H9 (cell line): ENCODE measurements at regions not wholly inside any gene's neighbourhood (a gene's known extent, or its start where the extent isn't known, plus 50 kb on each side); places are given as distances from the start of the nearest gene placed in this dataset.

Experiments
- DNase-seq: peaks from one replicate; pipeline ENCODE4 v3.0.0-alpha.2; 2017
- H2AFZ ChIP-seq: one replicate; pipeline ENCODE4 v1.6.1; 2013; ENCODE audit warnings: mild to moderate bottlenecking, low read length, control low read depth, moderate library complexity
- H2AK5ac ChIP-seq: 2 replicates; pipeline ENCODE4 v1.6.1; 2013; ENCODE audit warnings: low read length, control low read depth, mixed read lengths; ENCODE audit not compliant: insufficient read length
- H2BK120ac ChIP-seq: one replicate; pipeline ENCODE4 v1.6.1; 2013; ENCODE audit warnings: low read depth, mild to moderate bottlenecking, low read length, control low read depth, inconsistent platforms; ENCODE audit not compliant: poor library complexity, severe bottlenecking
- H2BK12ac ChIP-seq: 2 replicates; pipeline ENCODE4 v1.6.1; 2013; ENCODE audit warnings: low read length, control low read depth, mixed read lengths, low read depth; ENCODE audit not compliant: insufficient read length
- H2BK15ac ChIP-seq: 2 replicates; pipeline ENCODE4 v1.6.1; 2013; ENCODE audit warnings: low read depth, low read length, control low read depth
- H2BK20ac ChIP-seq: one replicate; pipeline ENCODE4 v1.6.1; 2013; ENCODE audit warnings: low read depth, mild to moderate bottlenecking, low read length, control low read depth, inconsistent platforms; ENCODE audit not compliant: poor library complexity, severe bottlenecking
- H2BK5ac ChIP-seq: 2 replicates; pipeline ENCODE4 v1.6.1; 2013; ENCODE audit warnings: low read length, control low read depth, mixed read lengths; ENCODE audit not compliant: insufficient read length
- H3K14ac ChIP-seq: 2 replicates; pipeline ENCODE4 v1.6.1; 2013; ENCODE audit warnings: low read length, control low read depth; ENCODE audit not compliant: insufficient read depth
- H3K18ac ChIP-seq: 2 replicates; pipeline ENCODE4 v1.6.1; 2013; ENCODE audit warnings: low read depth, mild to moderate bottlenecking, mixed read lengths, low read length, control low read depth; ENCODE audit not compliant: insufficient read length
- H3K23ac ChIP-seq: 2 replicates; pipeline ENCODE4 v1.6.1; 2013; ENCODE audit warnings: low read length, control low read depth, mixed read lengths, low read depth; ENCODE audit not compliant: insufficient read length
- H3K23me2 ChIP-seq: 2 replicates; pipeline ENCODE4 v1.6.1; 2013; ENCODE audit warnings: low read depth, mild to moderate bottlenecking, mixed read lengths, low read length, control low read depth; ENCODE audit not compliant: insufficient read length, poor library complexity, severe bottlenecking
- H3K27ac ChIP-seq: 2 replicates; pipeline ENCODE4 v1.5.1; 2013; ENCODE audit warnings: low read length, control low read depth, mixed read lengths, low read depth; ENCODE audit not compliant: insufficient read length
- H3K27me3 ChIP-seq: 2 replicates; pipeline ENCODE4 v1.6.1; 2013; ENCODE audit warnings: low read length, control low read depth, inconsistent platforms; ENCODE audit not compliant: insufficient read depth
- H3K4ac ChIP-seq: 2 replicates; pipeline ENCODE4 v1.6.1; 2013; ENCODE audit warnings: low read depth, mild to moderate bottlenecking, control low read depth, inconsistent platforms, low read length, moderate library complexity
- H3K4me1 ChIP-seq: 2 replicates; pipeline ENCODE4 v1.6.1; 2013; ENCODE audit warnings: low read length, control low read depth, inconsistent platforms; ENCODE audit not compliant: insufficient read depth
- H3K4me2 ChIP-seq: 2 replicates; pipeline ENCODE4 v1.6.1; 2013; ENCODE audit warnings: low read length, control low read depth, mixed read lengths; ENCODE audit not compliant: insufficient read length, insufficient read depth
- H3K56ac ChIP-seq: 2 replicates; pipeline ENCODE4 v1.6.1; 2013; ENCODE audit warnings: low read depth, mild to moderate bottlenecking, mixed read lengths, low read length, control low read depth; ENCODE audit not compliant: insufficient read length
- H3K79me1 ChIP-seq: 2 replicates; pipeline ENCODE4 v1.6.1; 2013; ENCODE audit warnings: low read depth, mild to moderate bottlenecking, moderate library complexity, low read length, control low read depth, inconsistent platforms; ENCODE audit not compliant: insufficient read depth, poor library complexity, severe bottlenecking
- H3K79me2 ChIP-seq: 2 replicates; pipeline ENCODE4 v1.6.1; 2013; ENCODE audit warnings: low read length, control low read depth, inconsistent platforms; ENCODE audit not compliant: insufficient read depth
- H3K9ac ChIP-seq: 2 replicates; pipeline ENCODE4 v1.6.1; 2013; ENCODE audit warnings: low read length, control low read depth, mixed read lengths; ENCODE audit not compliant: insufficient read length; ENCODE audit errors: extremely low read depth
- H3K9me3 ChIP-seq: one replicate; pipeline ENCODE4 v1.6.1; 2013; ENCODE audit warnings: low read depth, low read length, inconsistent platforms; ENCODE audit not compliant: control insufficient read depth
- H3T11ph ChIP-seq: one replicate; pipeline ENCODE4 v1.6.1; 2013; ENCODE audit warnings: mild to moderate bottlenecking, low read length, control low read depth, inconsistent platforms
- H4K20me1 ChIP-seq: one replicate; pipeline ENCODE4 v1.6.1; 2013; ENCODE audit not compliant: control insufficient read depth, insufficient read length, insufficient read depth
- H4K5ac ChIP-seq: 2 replicates; pipeline ENCODE4 v1.6.1; 2013; ENCODE audit warnings: low read depth, mild to moderate bottlenecking, mixed read lengths, low read length, control low read depth; ENCODE audit not compliant: insufficient read length
- H4K8ac ChIP-seq: replicated peaks from 2 replicates; pipeline ENCODE4 v1.6.1; 2013; ENCODE audit warnings: low read length, control low read depth, mixed read lengths, low read depth; ENCODE audit not compliant: insufficient read length
- H4K91ac ChIP-seq: 2 replicates; pipeline ENCODE4 v1.6.1; 2013; ENCODE audit warnings: low read depth, mild to moderate bottlenecking, moderate library complexity, mixed read lengths, low read length, control low read depth; ENCODE audit not compliant: insufficient read length
- H3K27ac Mint-ChIP-seq, 3 experiments: 2 replicates in 2 of 3; 3 replicates in 1 of 3; pipeline ENCODE4 v1.8.0; 2020 to 2021; ENCODE audit warnings: mixed read lengths in 3 of 3, mild to moderate bottlenecking in 1 of 3, moderate library complexity in 1 of 3
- H3K27me3 Mint-ChIP-seq: 2 replicates; pipeline ENCODE4 v1.8.0; 2021; ENCODE audit warnings: low read depth, mild to moderate bottlenecking, moderate library complexity, mixed read lengths
- H3K36me3 Mint-ChIP-seq, 3 experiments: 2 replicates in 2 of 3; 3 replicates in 1 of 3; pipeline ENCODE4 v1.8.0; 2020 to 2021; ENCODE audit warnings: low read depth in 3 of 3, mixed read lengths in 3 of 3; ENCODE audit not compliant: insufficient read depth in 1 of 3
- H3K4me1 Mint-ChIP-seq, 2 experiments: 2 replicates each; pipeline ENCODE4 v1.8.0; 2020; ENCODE audit warnings: mixed read lengths in 2 of 2
- H3K4me3 Mint-ChIP-seq, 2 experiments: 2 replicates in 1 of 2; 3 replicates in 1 of 2; pipeline ENCODE4 v1.8.0; 2020 to 2021; ENCODE audit warnings: mild to moderate bottlenecking in 2 of 2, mixed read lengths in 2 of 2, moderate library complexity in 1 of 2
- H3K9me3 Mint-ChIP-seq, 2 experiments: 2 replicates in 1 of 2; 3 replicates in 1 of 2; pipeline ENCODE4 v1.8.0; 2020; ENCODE audit warnings: mild to moderate bottlenecking in 2 of 2, mixed read lengths in 2 of 2, moderate library complexity in 1 of 2
- CTCF ChIP-seq: fragments of 200-600 bp; sonication (generic); conservative IDR thresholded peaks from 3 replicates; pipeline ENCODE4 v1.8.0; 2021; ENCODE audit warnings: antibody characterized with exemption, mild to moderate bottlenecking
- WGBS: extraction: QIAGEN DNeasy Blood & Tissue Kit; methylation state at CpG from one replicate; pipeline ENCODE4 v1.1.7; 2013; ENCODE audit warnings: missing lambda C conversion rate, low lambda C conversion rate, mixed read lengths; ENCODE audit not compliant: insufficient read length; ENCODE audit errors: extremely low coverage; 5-methylcytosine and 5-hydroxymethylcytosine counted together

GRCh38 chr14:104519721-104520120, 59.8 kb upstream of the C14orf180 start:
- Histone ChIP-seq H3K4me1 (no peaks in the 10 kb centered on the region), H3K9ac (no peak overlapping the region), H2BK120ac (no peak overlapping the region), H3K23me2 (no peaks in the 10 kb centered on the region), H3K9me3 (no peaks in the 10 kb centered on the region), H3K4ac (no peak overlapping the region), H2BK12ac (no peak overlapping the region), H3K4me2 (no peak overlapping the region), H3K14ac (no peak overlapping the region), H3T11ph (no peak overlapping the region), H3K18ac (no peak overlapping the region), H4K91ac (no peak overlapping the region), H2BK20ac (no peak overlapping the region), H3K23ac (no peak overlapping the region), H4K20me1 (no peaks in the 10 kb centered on the region), H2AK5ac (no peak overlapping the region), H2AFZ (no peak overlapping the region), H4K8ac (no peak overlapping the region), H4K5ac (no peak overlapping the region), H3K27ac (no peak overlapping the region), H3K27me3 (no peaks in the 10 kb centered on the region), H3K79me2 (no peaks in the 10 kb centered on the region), H2BK15ac (no peak overlapping the region), H2BK5ac (no peak overlapping the region), H3K79me1 (no peaks in the 10 kb centered on the region), H3K56ac (no peak overlapping the region)
- Mint-ChIP-seq H3K27me3 (peaks cover 8% of the 10 kb centered on the region), H3K36me3 (peaks cover 3 to 5% (median 5%) of the 10 kb centered on the region in 3 experiments; a peak in 6 of 7 replicates), H3K27ac (no peak overlapping the region), H3K4me3 (no peak overlapping the region), H3K4me1 (no peaks in the 10 kb centered on the region), H3K9me3 (peaks cover 19 to 20% of the 10 kb centered on the region in 2 experiments)
- TF ChIP-seq CTCF, result no peak
- no peak for DNase-seq
- no CpG with 5 or more reads among the region's 8 CpGs for WGBS
